ENCODE measurements at regions not wholly inside any gene's neighbourhood (a gene's known extent, or its start where the extent isn't known, plus 50 kb on each side); places are given as distances from the start of the nearest gene placed in this dataset.

GRCh38 chr1:96048572-96049212 lies 672.9 kb upstream of the PTBP2 start:
- no peak for TF ChIP-seq CTCF (IDR thresholded peaks at IDR 0.05; ENCODE audit: insufficient read depth, low read length)
- TF ChIP-seq POLR2AphosphoS5 (IDR thresholded peaks at IDR 0.05; ENCODE audit: low read depth), result no peak
- no peak for TF ChIP-seq SPI1 (IDR thresholded peaks at IDR 0.05; ENCODE audit: borderline replicate concordance, low read depth)
- TF ChIP-seq GABPA (IDR thresholded peaks at IDR 0.05; ENCODE audit: low read depth), result no peak
